ENCODE measurements at regions not wholly inside any gene's neighbourhood (a gene's known extent, or its start where the extent isn't known, plus 50 kb on each side); places are given as distances from the start of the nearest gene placed in this dataset.
A peak's percentile ranks its signal among the peaks of the same experiment; 100 is the strongest.

DNA sequence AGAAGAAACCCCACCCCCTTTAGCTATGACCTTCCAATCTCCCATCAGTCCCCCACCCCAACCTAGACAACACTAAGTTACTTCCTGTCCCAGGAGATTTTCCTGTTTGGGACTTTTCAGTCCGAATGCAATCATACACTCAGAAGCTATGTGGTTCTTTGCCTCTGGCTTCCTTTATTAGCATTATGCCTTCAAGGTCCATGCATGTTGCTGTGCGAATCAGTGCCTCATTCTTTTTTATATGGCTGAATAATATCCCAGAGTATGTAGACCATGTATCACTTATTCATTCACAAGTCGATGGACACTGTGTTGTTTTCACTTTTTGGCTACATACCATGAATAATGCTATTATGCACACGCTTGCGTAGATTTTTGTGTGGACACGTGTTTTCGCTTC lies 292.1 kb upstream of the HDAC4 start:
- H3K4me1 Mint-ChIP-seq, result peaks cover 7% of the 10 kb centered on the region
- no peaks in the 10 kb centered on the region for H3K27me3 ChIP-seq
- no peak overlapping the region for H3K4me3 Mint-ChIP-seq
- TF ChIP-seq EZH2 (IDR thresholded peaks at IDR 0.05) (no peak), EZH2phosphoT487 (IDR thresholded peaks at IDR 0.05) (no peak)
- TF ChIP-seq, protein P1, sequence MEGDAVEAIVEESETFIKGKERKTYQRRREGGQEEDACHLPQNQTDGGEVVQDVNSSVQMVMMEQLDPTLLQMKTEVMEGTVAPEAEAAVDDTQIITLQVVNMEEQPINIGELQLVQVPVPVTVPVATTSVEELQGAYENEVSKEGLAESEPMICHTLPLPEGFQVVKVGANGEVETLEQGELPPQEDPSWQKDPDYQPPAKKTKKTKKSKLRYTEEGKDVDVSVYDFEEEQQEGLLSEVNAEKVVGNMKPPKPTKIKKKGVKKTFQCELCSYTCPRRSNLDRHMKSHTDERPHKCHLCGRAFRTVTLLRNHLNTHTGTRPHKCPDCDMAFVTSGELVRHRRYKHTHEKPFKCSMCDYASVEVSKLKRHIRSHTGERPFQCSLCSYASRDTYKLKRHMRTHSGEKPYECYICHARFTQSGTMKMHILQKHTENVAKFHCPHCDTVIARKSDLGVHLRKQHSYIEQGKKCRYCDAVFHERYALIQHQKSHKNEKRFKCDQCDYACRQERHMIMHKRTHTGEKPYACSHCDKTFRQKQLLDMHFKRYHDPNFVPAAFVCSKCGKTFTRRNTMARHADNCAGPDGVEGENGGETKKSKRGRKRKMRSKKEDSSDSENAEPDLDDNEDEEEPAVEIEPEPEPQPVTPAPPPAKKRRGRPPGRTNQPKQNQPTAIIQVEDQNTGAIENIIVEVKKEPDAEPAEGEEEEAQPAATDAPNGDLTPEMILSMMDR (IDR thresholded peaks at IDR 0.05), result no peak
- H3F3A ChIP-seq (ENCODE audit: low read depth), result no peaks in the 10 kb centered on the region
- peaks cover 10% of the 10 kb centered on the region for H3K27me3 Mint-ChIP-seq (ENCODE audit: insufficient read depth, low read depth)
- no peaks in the 10 kb centered on the region for H4K20me1 ChIP-seq (ENCODE audit: low read depth)
- no peak overlapping the region for H3K27ac Mint-ChIP-seq
- H3K4me1 ChIP-seq, result no peaks in the 10 kb centered on the region
- DNase-seq (ENCODE audit: low spot score), result no peak
- H3K4me2 ChIP-seq, result no peak overlapping the region
- no peaks in the 10 kb centered on the region for H3K36me3 ChIP-seq
- no peaks in the 10 kb centered on the region for H3K9me3 ChIP-seq (ENCODE audit: low read depth)
- H3K9ac ChIP-seq, result no peak overlapping the region
- no peak overlapping the region for H3K4me3 ChIP-seq
- no peaks in the 10 kb centered on the region for H3K79me2 ChIP-seq (ENCODE audit: low read depth)
- H3K36me3 Mint-ChIP-seq, result no peaks in the 10 kb centered on the region
- H2AFZ ChIP-seq (replicated peaks), result no peak overlapping the region
- H3K9me3 Mint-ChIP-seq, result peaks cover 4% of the 10 kb centered on the region
- H3K27ac ChIP-seq, result no peak overlapping the region

DNA sequence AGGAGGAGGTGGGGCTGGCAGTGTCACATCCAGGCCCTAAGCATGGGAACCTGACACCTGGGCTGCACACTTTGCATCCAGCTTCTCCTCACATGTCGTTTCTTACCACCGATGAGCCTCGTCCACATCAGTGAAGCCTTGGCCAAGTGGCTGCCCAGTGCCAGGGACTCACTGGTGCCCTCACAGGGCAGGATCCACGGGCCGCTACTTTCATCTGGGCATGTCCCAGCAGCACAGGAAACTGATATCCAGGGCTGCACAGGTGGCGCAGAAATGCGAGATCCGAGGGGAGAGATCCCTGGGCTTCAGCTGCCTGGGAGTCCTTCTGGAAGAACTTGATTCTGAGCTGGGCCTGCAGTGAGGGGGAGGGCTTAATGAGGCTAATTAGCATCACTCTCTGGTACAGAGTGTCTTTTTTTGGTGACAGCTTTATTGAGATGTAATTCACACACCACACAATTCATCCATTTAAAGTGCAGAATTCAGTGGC lies 291.6 kb upstream of the HDAC4 start:
- Mint-ChIP-seq H3K4me1 (peaks cover 7% of the 10 kb centered on the region), H3K36me3 (no peaks in the 10 kb centered on the region), H3K4me3 (no peak overlapping the region), H3K9me3 (peaks cover 4% of the 10 kb centered on the region), H3K27ac (no peak overlapping the region), H3K27me3 (ENCODE audit: insufficient read depth, low read depth) (peaks cover 10% of the 10 kb centered on the region)
- Histone ChIP-seq H3K9me3 (ENCODE audit: low read depth) (no peaks in the 10 kb centered on the region), H3F3A (ENCODE audit: low read depth) (no peaks in the 10 kb centered on the region), H3K4me1 (no peaks in the 10 kb centered on the region), H3K9ac (no peak overlapping the region), H3K27ac (no peak overlapping the region), H3K27me3 (no peaks in the 10 kb centered on the region), H3K4me2 (no peak overlapping the region), H4K20me1 (ENCODE audit: low read depth) (no peaks in the 10 kb centered on the region), H3K4me3 (no peak overlapping the region), H3K36me3 (no peaks in the 10 kb centered on the region), H2AFZ (replicated peaks) (no peak overlapping the region), H3K79me2 (ENCODE audit: low read depth) (no peaks in the 10 kb centered on the region)
- TF ChIP-seq EZH2 (IDR thresholded peaks at IDR 0.05), result no peak
- no peak for TF ChIP-seq EZH2phosphoT487 (IDR thresholded peaks at IDR 0.05)
- TF ChIP-seq, protein P1 (IDR thresholded peaks at IDR 0.05), result no peak
- DNase-seq (ENCODE audit: low spot score), result no peak

DNA sequence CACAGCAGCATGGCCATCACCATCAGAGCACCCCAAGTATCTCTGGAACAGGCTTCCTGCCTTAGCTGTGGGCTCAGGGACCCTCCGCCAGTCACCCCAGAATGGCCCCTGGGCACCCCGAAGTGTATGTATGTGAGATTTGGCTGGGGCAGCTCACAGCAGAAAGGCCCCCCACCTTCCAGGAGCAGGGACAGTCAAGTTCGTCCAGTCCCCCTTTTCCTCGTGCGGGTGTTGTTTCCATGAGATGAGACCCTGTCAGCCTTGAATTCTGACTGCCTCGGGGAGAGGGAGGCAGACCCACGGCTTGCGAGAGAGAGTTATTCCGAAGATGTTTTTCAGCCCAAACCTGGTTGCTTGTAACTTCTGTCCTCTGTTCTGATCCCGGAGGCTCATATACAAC lies 290.9 kb upstream of the HDAC4 start:
- Histone ChIP-seq H3K79me2 (ENCODE audit: low read depth) (no peaks in the 10 kb centered on the region), H3K27me3 (no peaks in the 10 kb centered on the region), H3K4me1 (no peaks in the 10 kb centered on the region), H3K27ac (no peak overlapping the region), H3K4me2 (no peak overlapping the region), H3F3A (ENCODE audit: low read depth) (no peaks in the 10 kb centered on the region), H4K20me1 (ENCODE audit: low read depth) (no peaks in the 10 kb centered on the region), H3K9ac (no peak overlapping the region), H3K4me3 (no peak overlapping the region), H2AFZ (replicated peaks) (no peak overlapping the region), H3K36me3 (no peaks in the 10 kb centered on the region), H3K9me3 (ENCODE audit: low read depth) (no peaks in the 10 kb centered on the region)
- DNase-seq (ENCODE audit: low spot score), result no peak
- H3K27me3 Mint-ChIP-seq (ENCODE audit: insufficient read depth, low read depth), result peaks cover 10% of the 10 kb centered on the region
- peaks cover 2% of the 10 kb centered on the region for H3K9me3 Mint-ChIP-seq
- peaks cover 7% of the 10 kb centered on the region for H3K4me1 Mint-ChIP-seq
- H3K4me3 Mint-ChIP-seq, result no peak overlapping the region
- H3K27ac Mint-ChIP-seq, result peak overlapping the region; percentile 25
- TF ChIP-seq, protein P1 (IDR thresholded peaks at IDR 0.05), result no peak
- TF ChIP-seq EZH2phosphoT487 (IDR thresholded peaks at IDR 0.05) (no peak), EZH2 (IDR thresholded peaks at IDR 0.05) (no peak)
- H3K36me3 Mint-ChIP-seq, result no peaks in the 10 kb centered on the region

Measured in neural progenitor cell (in vitro differentiated cells).